Endothelial cell of umbilical vein (primary cell): ENCODE measurements at regions not wholly inside any gene's neighbourhood (a gene's known extent, or its start where the extent isn't known, plus 50 kb on each side); places are given as distances from the start of the nearest gene placed in this dataset.

Experiments
- CTCF ChIP-seq, 2 donors: IDR thresholded peaks; 1 replicate in 1 of 2; 2 replicates in 1 of 2; pipeline ENCODE4 v1.5.1; 2011; ENCODE audit warnings: low read length in 2 of 2, mild to moderate bottlenecking in 2 of 2, moderate library complexity in 2 of 2, control low read depth in 1 of 2, inconsistent platforms in 1 of 2, low read depth in 1 of 2; ENCODE audit not compliant: insufficient read depth in 1 of 2; ENCODE audit errors: extremely low read depth in 1 of 2
- EZH2 ChIP-seq: IDR thresholded peaks from 2 replicates; pipeline ENCODE4 v1.6.1; 2012; ENCODE audit warnings: borderline replicate concordance, low read depth, mild to moderate bottlenecking, moderate library complexity, low read length, inconsistent platforms; ENCODE audit not compliant: severe bottlenecking
- JUN ChIP-seq: IDR thresholded peaks from 2 replicates; pipeline ENCODE4 v1.6.1; 2011; ENCODE audit warnings: borderline replicate concordance, low read depth; ENCODE audit not compliant: insufficient read length, insufficient read depth
- MAX ChIP-seq: IDR thresholded peaks from 2 replicates; pipeline ENCODE4 v1.6.1; 2011; ENCODE audit not compliant: insufficient read depth, insufficient read length
- MYC ChIP-seq: IDR thresholded peaks from one replicate; pipeline ENCODE4 v1.6.1; 2011; ENCODE audit warnings: mild to moderate bottlenecking, low read depth, low read length
- POLR2A ChIP-seq: IDR thresholded peaks from 2 replicates; pipeline ENCODE4 v1.6.1; 2012; ENCODE audit warnings: low read depth, mild to moderate bottlenecking, control low read depth, low read length
- POLR2AphosphoS5 ChIP-seq: IDR thresholded peaks from 2 replicates; pipeline ENCODE4 v1.6.1; 2012; ENCODE audit warnings: low read depth, mild to moderate bottlenecking, control low read depth, low read length, moderate library complexity; ENCODE audit not compliant: insufficient read depth

GRCh38 chr1:168405906-168406549 lies 125.4 kb downstream of the TBX19 start:
- TF ChIP-seq CTCF (IDR thresholded peaks at IDR 0.05; ENCODE audit: extremely low read depth in 1 of 2, insufficient read depth in 1 of 2, low read depth in 1 of 2, low read length in 2 of 2), result no peak
- no peak for TF ChIP-seq POLR2A
- TF ChIP-seq POLR2AphosphoS5, result no peak
- TF ChIP-seq MAX, result no peak
- TF ChIP-seq EZH2, result no peak
- no peak for TF ChIP-seq JUN
- TF ChIP-seq MYC, result no peak
